ENCODE measurements at regions not wholly inside any gene's neighbourhood (a gene's known extent, or its start where the extent isn't known, plus 50 kb on each side); places are given as distances from the start of the nearest gene placed in this dataset.

DNA sequence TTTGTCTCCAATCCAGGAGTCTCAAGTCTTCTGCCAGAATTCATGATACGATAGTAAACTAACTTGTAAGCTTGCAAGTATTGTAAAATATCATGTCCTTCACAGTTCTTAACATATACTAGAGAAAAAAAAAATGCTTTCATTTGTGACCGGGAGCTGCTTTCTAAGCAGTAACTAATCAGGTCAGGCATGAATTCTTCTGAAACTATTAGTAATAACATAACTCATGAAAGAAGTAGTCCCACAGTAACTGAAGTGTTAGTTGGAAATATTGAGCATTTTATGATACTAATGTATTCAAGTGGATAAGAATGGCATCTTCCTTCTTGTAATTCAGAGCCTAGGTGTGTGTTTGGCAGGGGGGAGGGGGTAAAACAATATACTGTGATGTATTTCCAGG is 665.6 kb downstream of the DNAJB9 start:
- Histone ChIP-seq H3K9ac (no peak overlapping the region), H3K27ac (no peak overlapping the region), H3K9me3 (ENCODE audit: low read depth) (no peaks in the 10 kb centered on the region), H4K20me1 (ENCODE audit: low read depth) (no peaks in the 10 kb centered on the region), H2AFZ (replicated peaks) (no peak overlapping the region), H3K4me3 (no peak overlapping the region), H3K79me2 (ENCODE audit: low read depth) (no peaks in the 10 kb centered on the region), H3K4me2 (no peak overlapping the region), H3K27me3 (no peaks in the 10 kb centered on the region), H3F3A (ENCODE audit: low read depth) (no peaks in the 10 kb centered on the region), H3K4me1 (no peaks in the 10 kb centered on the region), H3K36me3 (no peaks in the 10 kb centered on the region)
- peaks cover 7% of the 10 kb centered on the region for H3K9me3 Mint-ChIP-seq
- DNase-seq (ENCODE audit: low spot score): no peak
- TF ChIP-seq EZH2 (IDR thresholded peaks at IDR 0.05): no peak
- TF ChIP-seq EZH2phosphoT487 (IDR thresholded peaks at IDR 0.05): no peak
- no peak overlapping the region for H3K4me3 Mint-ChIP-seq
- no peaks in the 10 kb centered on the region for H3K36me3 Mint-ChIP-seq
- no peaks in the 10 kb centered on the region for H3K4me1 Mint-ChIP-seq
- H3K27me3 Mint-ChIP-seq (ENCODE audit: insufficient read depth, low read depth): no peaks in the 10 kb centered on the region
- no peak overlapping the region for H3K27ac Mint-ChIP-seq

DNA sequence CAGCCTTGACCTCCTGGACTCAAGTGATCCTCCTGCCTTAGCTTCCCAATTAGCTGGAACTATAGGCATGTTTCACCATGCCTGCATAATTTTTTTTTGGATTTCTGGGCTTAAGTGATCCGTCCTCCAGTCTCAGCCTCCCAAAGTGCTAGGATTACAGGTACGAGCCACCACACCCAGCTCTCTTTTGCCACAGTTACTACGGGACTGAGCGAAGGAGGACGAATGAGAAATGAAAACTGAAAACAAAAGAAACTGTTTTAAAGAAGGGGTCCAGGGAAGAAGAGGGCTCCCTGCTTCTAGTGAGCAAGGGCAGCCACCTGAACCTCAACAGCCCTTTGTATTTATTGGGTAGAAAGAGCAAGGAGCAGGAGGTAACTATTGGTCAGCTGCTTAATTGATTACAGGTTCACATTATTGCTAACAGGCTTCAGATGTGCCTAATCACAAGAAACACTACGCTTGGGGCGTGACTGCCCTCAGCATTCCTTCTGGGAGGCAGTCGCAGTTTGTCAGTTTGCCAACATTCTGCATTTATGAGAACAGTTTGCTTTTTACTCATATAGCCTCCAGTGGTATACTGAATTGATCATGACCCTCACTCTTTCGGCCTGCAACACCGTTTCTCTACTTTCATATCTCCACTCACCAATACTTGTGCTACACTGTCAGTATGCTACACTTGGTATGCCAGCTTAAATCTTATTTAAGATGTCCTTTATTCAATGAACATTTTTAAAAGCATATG is 676.8 kb downstream of the DNAJB9 start:
- peaks cover 4% of the 10 kb centered on the region for H3K36me3 ChIP-seq
- H3K27ac Mint-ChIP-seq: no peak overlapping the region
- H3K4me1 Mint-ChIP-seq: no peaks in the 10 kb centered on the region
- no peaks in the 10 kb centered on the region for H3K36me3 Mint-ChIP-seq
- no peak overlapping the region for H3K9ac ChIP-seq
- no peaks in the 10 kb centered on the region for H3F3A ChIP-seq (ENCODE audit: low read depth)
- DNase-seq (ENCODE audit: low spot score): no peak
- no peak overlapping the region for H3K4me2 ChIP-seq
- H3K9me3 Mint-ChIP-seq: peaks cover 2% of the 10 kb centered on the region
- no peak overlapping the region for H3K27ac ChIP-seq
- H3K9me3 ChIP-seq (ENCODE audit: low read depth): no peaks in the 10 kb centered on the region
- no peak overlapping the region for H2AFZ ChIP-seq (replicated peaks)
- H3K27me3 Mint-ChIP-seq (ENCODE audit: insufficient read depth, low read depth): no peaks in the 10 kb centered on the region
- H3K4me3 Mint-ChIP-seq: no peak overlapping the region
- H4K20me1 ChIP-seq (ENCODE audit: low read depth): no peaks in the 10 kb centered on the region
- H3K4me3 ChIP-seq: no peak overlapping the region
- TF ChIP-seq EZH2phosphoT487 (IDR thresholded peaks at IDR 0.05) (no peak), EZH2 (IDR thresholded peaks at IDR 0.05) (no peak)
- TF ChIP-seq, protein P1, sequence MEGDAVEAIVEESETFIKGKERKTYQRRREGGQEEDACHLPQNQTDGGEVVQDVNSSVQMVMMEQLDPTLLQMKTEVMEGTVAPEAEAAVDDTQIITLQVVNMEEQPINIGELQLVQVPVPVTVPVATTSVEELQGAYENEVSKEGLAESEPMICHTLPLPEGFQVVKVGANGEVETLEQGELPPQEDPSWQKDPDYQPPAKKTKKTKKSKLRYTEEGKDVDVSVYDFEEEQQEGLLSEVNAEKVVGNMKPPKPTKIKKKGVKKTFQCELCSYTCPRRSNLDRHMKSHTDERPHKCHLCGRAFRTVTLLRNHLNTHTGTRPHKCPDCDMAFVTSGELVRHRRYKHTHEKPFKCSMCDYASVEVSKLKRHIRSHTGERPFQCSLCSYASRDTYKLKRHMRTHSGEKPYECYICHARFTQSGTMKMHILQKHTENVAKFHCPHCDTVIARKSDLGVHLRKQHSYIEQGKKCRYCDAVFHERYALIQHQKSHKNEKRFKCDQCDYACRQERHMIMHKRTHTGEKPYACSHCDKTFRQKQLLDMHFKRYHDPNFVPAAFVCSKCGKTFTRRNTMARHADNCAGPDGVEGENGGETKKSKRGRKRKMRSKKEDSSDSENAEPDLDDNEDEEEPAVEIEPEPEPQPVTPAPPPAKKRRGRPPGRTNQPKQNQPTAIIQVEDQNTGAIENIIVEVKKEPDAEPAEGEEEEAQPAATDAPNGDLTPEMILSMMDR (IDR thresholded peaks at IDR 0.05): no peak
- H3K4me1 ChIP-seq: no peaks in the 10 kb centered on the region
- H3K27me3 ChIP-seq: no peaks in the 10 kb centered on the region
- no peaks in the 10 kb centered on the region for H3K79me2 ChIP-seq (ENCODE audit: low read depth)

DNA sequence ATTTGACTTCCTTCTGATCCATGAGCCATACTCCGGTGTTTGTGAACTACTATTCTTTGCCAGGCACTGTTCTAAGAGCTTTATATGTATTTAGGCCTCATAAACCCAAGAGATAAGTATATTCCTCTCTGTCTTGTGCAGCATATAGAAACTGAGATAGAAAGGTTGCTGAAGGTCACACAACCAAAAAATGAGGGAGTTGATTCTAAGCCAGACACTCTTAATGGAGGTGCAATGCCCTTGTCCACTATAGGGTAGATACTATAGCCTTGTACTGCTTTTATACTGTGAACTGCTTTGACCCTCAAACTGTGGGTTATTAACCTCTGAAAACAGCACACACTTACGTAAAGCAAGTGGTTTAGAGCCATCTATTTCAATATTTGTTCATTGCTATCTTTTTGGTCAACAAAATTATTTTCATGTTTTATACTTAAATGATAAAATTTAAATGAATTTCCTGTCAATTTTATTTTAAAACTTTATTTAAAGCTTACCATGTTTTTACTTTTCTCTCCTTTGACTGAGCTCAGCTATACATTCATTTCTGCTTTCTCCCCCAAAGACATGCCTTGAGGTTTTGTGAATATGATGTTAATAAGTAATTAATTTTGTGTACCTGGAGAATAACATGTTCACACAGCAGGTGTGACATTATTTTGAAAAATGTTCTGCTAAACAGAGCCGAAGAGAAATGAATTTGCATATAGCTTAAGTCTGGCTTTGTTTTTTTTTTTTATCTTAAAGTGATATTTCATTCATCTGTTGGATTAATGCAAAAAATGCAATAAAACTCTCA is 687.3 kb downstream of the DNAJB9 start:
- H3F3A ChIP-seq (ENCODE audit: low read depth): no peaks in the 10 kb centered on the region
- H3K27ac ChIP-seq: no peak overlapping the region
- no peak overlapping the region for H3K4me3 Mint-ChIP-seq
- H3K4me2 ChIP-seq: no peak overlapping the region
- H2AFZ ChIP-seq (replicated peaks): no peak overlapping the region
- H3K4me3 ChIP-seq: no peak overlapping the region
- no peaks in the 10 kb centered on the region for H4K20me1 ChIP-seq (ENCODE audit: low read depth)
- H3K9ac ChIP-seq: no peak overlapping the region
- H3K27ac Mint-ChIP-seq: no peak overlapping the region
- no peaks in the 10 kb centered on the region for H3K36me3 Mint-ChIP-seq
- H3K27me3 Mint-ChIP-seq (ENCODE audit: insufficient read depth, low read depth): no peaks in the 10 kb centered on the region
- no peak for TF ChIP-seq EZH2 (IDR thresholded peaks at IDR 0.05)
- TF ChIP-seq, protein P1 (IDR thresholded peaks at IDR 0.05): no peak
- TF ChIP-seq EZH2phosphoT487 (IDR thresholded peaks at IDR 0.05): no peak
- DNase-seq (ENCODE audit: low spot score): no peak
- H3K4me1 Mint-ChIP-seq: peaks cover 5% of the 10 kb centered on the region
- H3K9me3 Mint-ChIP-seq: no peaks in the 10 kb centered on the region
- H3K36me3 ChIP-seq: no peaks in the 10 kb centered on the region
- H3K4me1 ChIP-seq: peaks cover 8% of the 10 kb centered on the region
- no peaks in the 10 kb centered on the region for H3K9me3 ChIP-seq (ENCODE audit: low read depth)
- no peaks in the 10 kb centered on the region for H3K27me3 ChIP-seq
- no peaks in the 10 kb centered on the region for H3K79me2 ChIP-seq (ENCODE audit: low read depth)

DNA sequence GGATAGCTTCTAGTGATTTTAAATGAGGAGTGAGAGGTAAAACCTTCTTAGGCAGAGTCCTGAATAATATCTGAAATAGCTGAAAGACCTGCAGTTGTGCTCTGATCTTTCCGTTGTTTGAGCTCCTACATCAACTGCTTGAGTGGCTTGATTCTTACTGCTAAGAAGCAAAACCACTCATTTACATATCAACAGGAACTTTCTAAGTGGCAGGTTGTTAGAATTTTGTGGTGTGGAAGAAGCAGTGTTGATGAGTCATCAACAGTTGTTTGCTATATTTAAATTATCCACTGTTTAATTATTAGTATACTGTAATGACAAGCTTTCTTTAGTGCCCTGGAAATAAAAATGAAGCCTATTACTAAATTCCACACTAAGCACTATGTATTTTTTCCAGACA is 689.5 kb downstream of the DNAJB9 start:
- Histone ChIP-seq H2AFZ (replicated peaks) (no peak overlapping the region), H3K36me3 (no peaks in the 10 kb centered on the region), H3K79me2 (ENCODE audit: low read depth) (no peaks in the 10 kb centered on the region), H3K27ac (no peak overlapping the region), H3K27me3 (no peaks in the 10 kb centered on the region), H3K4me1 (peaks cover 4% of the 10 kb centered on the region), H3K4me2 (no peak overlapping the region), H3K4me3 (no peak overlapping the region), H3F3A (ENCODE audit: low read depth) (no peaks in the 10 kb centered on the region), H4K20me1 (ENCODE audit: low read depth) (no peaks in the 10 kb centered on the region), H3K9ac (no peak overlapping the region), H3K9me3 (ENCODE audit: low read depth) (no peaks in the 10 kb centered on the region)
- Mint-ChIP-seq H3K9me3 (peaks cover 2% of the 10 kb centered on the region), H3K4me1 (peaks cover 5% of the 10 kb centered on the region), H3K27me3 (ENCODE audit: insufficient read depth, low read depth) (no peaks in the 10 kb centered on the region), H3K27ac (no peak overlapping the region), H3K36me3 (no peaks in the 10 kb centered on the region), H3K4me3 (no peak overlapping the region)
- TF ChIP-seq EZH2phosphoT487 (IDR thresholded peaks at IDR 0.05) (no peak), EZH2 (IDR thresholded peaks at IDR 0.05) (no peak)
- TF ChIP-seq, protein P1 (IDR thresholded peaks at IDR 0.05): no peak
- DNase-seq (ENCODE audit: low spot score): peak; percentile 22

Measured in neural progenitor cell (in vitro differentiated cells).